Lower lobe of right lung (tissue), 2 donors: ENCODE measurements at regions not wholly inside any gene's neighbourhood (a gene's known extent, or its start where the extent isn't known, plus 50 kb on each side); places are given as distances from the start of the nearest gene placed in this dataset.

Experiments used
- ATAC-seq, 2 donors: fragments of 200-7000 bp; cut with Tn5 transposase; one replicate each; pipeline ENCODE4 v1.9.1; 2020 to 2022; ENCODE audit warnings: mild to moderate bottlenecking in 2 of 2, moderate library complexity in 2 of 2
- DNase-seq: peaks from one replicate; pipeline ENCODE4 v3.0.0-alpha.2; 2020
- H3K27ac ChIP-seq: fragments of 200-600 bp; one replicate; pipeline ENCODE4 v1.8.0; 2022
- H3K27me3 ChIP-seq: fragments of 200-600 bp; one replicate; pipeline ENCODE4 v1.8.0; 2022; ENCODE audit warnings: low read depth
- H3K36me3 ChIP-seq: fragments of 200-600 bp; one replicate; pipeline ENCODE4 v1.8.0; 2022; ENCODE audit warnings: mild to moderate bottlenecking
- H3K4me1 ChIP-seq: fragments of 200-600 bp; one replicate; pipeline ENCODE4 v1.8.0; 2022
- H3K4me3 ChIP-seq: fragments of 200-600 bp; one replicate; pipeline ENCODE4 v1.8.0; 2022; ENCODE audit warnings: mild to moderate bottlenecking
- H3K9me3 ChIP-seq: fragments of 200-600 bp; one replicate; pipeline ENCODE4 v1.8.0; 2022
- intact Hi-C: fragments of 100-400 bp; cut with DNase I; formaldehyde crosslinking; loops from one replicate; pipeline ENCODE4 v1.11.0; 2022
- TF ChIP-seq, protein P1 (sequence below): fragments of 200-600 bp; IDR thresholded peaks from one replicate; pipeline ENCODE4 v1.8.0; 2022; ENCODE audit warnings: antibody characterized with exemption, mild to moderate bottlenecking
- donor health status: DM: no; HTN: yes; CAD: no; lungs with severe emphysema.

GRCh38 chr6:148087659-148088058 is 255.0 kb upstream of the SASH1 start:
- TF ChIP-seq, protein P1, sequence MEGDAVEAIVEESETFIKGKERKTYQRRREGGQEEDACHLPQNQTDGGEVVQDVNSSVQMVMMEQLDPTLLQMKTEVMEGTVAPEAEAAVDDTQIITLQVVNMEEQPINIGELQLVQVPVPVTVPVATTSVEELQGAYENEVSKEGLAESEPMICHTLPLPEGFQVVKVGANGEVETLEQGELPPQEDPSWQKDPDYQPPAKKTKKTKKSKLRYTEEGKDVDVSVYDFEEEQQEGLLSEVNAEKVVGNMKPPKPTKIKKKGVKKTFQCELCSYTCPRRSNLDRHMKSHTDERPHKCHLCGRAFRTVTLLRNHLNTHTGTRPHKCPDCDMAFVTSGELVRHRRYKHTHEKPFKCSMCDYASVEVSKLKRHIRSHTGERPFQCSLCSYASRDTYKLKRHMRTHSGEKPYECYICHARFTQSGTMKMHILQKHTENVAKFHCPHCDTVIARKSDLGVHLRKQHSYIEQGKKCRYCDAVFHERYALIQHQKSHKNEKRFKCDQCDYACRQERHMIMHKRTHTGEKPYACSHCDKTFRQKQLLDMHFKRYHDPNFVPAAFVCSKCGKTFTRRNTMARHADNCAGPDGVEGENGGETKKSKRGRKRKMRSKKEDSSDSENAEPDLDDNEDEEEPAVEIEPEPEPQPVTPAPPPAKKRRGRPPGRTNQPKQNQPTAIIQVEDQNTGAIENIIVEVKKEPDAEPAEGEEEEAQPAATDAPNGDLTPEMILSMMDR: no peak

DNA sequence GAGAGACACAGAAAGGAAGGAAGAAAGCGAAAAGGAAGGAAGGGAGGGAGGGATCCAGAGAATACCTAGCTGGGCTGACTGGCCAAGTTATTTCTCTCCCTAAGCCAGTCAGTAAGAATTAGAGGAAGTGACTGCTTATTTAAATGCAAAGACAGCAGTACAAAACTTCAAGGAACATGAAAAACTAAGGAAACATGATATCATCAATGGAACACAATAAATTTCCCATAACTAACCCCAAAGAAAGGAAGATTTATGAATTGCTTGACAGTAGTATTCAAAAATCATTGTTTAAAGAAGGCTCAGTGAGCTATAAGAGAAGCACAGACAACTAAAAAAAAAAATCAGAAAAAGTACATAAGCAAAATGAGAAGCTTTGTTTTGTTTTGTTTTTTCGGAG is 252.3 kb upstream of the SASH1 start:
- H3K36me3 ChIP-seq: no peaks in the 10 kb centered on the region
- H3K4me1 ChIP-seq: no peaks in the 10 kb centered on the region
- H3K4me3 ChIP-seq: no peak overlapping the region
- DNase-seq (no peak), ATAC-seq (no peak)
- TF ChIP-seq, protein P1: no peak
- no peaks in the 10 kb centered on the region for H3K27me3 ChIP-seq
- intact Hi-C loops: no loop called here
- H3K27ac ChIP-seq: no peak overlapping the region
- H3K9me3 ChIP-seq: peaks cover 17% of the 10 kb centered on the region

More at GRCh38 chr6:148087659-148088058, 255.0 kb upstream of the SASH1 start:
- Histone ChIP-seq H3K36me3 (no peaks in the 10 kb centered on the region), H3K27ac (no peak overlapping the region), H3K4me3 (no peak overlapping the region), H3K9me3 (peaks cover 17% of the 10 kb centered on the region), H3K27me3 (no peaks in the 10 kb centered on the region), H3K4me1 (no peaks in the 10 kb centered on the region)
- intact Hi-C loops: no loop called here
- no peak for DNase-seq
- no peak for ATAC-seq

DNA sequence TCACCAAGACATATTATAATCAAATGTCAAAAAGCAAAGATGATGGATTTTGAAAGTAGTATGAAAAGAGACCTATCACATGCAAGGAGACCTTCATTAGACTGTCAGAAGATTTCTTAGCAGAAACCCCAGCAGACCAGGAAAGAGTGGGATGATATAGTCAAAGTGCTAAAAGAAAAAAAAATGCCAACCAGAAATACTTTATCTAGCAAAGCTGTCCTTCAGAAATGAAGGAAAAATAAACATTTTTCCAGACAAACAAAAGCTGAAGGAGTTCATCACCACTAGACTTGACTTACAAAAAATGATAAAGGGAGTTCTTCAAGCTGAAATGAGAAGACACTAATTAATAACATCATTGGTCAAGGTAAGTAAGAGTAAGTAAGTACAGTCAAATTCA is 251.2 kb upstream of the SASH1 start:
- Histone ChIP-seq H3K27me3 (no peaks in the 10 kb centered on the region), H3K4me1 (no peaks in the 10 kb centered on the region), H3K36me3 (no peaks in the 10 kb centered on the region), H3K4me3 (no peak overlapping the region), H3K9me3 (peaks cover 17% of the 10 kb centered on the region), H3K27ac (no peak overlapping the region)
- DNase-seq (no peak), ATAC-seq (no peak)
- TF ChIP-seq, protein P1: no peak
- intact Hi-C loops: no loop called here

DNA sequence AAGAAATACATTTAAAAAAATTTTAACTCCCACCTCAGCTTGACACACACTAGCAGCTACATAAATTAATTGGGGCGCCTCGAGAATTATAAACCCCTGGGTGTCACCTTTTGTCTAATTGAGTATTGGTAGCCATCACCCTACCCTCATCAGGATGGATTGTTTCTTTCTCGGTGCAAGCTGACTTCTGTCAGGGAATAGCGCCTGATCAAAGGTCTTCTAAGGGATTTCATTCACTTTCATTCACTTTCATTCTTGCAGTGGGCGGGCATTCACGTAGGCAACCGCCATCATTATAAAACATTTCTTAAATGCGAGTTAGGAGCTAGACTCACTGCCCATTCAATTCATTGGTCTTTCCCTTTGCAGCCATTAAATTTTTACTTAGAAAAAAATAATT is 239.2 kb upstream of the SASH1 start:
- no peak overlapping the region for H3K4me3 ChIP-seq
- intact Hi-C loops: no loop called here
- DNase-seq: no peak

GRCh38 chr6:148104131-148104530 is 238.5 kb upstream of the SASH1 start:
- Histone ChIP-seq H3K36me3 (no peaks in the 10 kb centered on the region), H3K9me3 (no peaks in the 10 kb centered on the region), H3K4me1 (peaks cover 8% of the 10 kb centered on the region), H3K27me3 (no peaks in the 10 kb centered on the region), H3K4me3 (no peak overlapping the region), H3K27ac (no peak overlapping the region)
- DNase-seq (no peak), ATAC-seq (no peak)
- intact Hi-C loops: no loop called here
- TF ChIP-seq, protein P1: no peak

More for the DNA sequence above, 239.2 kb upstream of the SASH1 start:
- Histone ChIP-seq H3K27me3 (no peaks in the 10 kb centered on the region), H3K36me3 (no peaks in the 10 kb centered on the region), H3K27ac (no peak overlapping the region), H3K9me3 (no peaks in the 10 kb centered on the region), H3K4me1 (peaks cover 2% of the 10 kb centered on the region)
- TF ChIP-seq, protein P1: no peak
- ATAC-seq: no peak

- H3K4me3 ChIP-seq: no peak overlapping the region
- TF ChIP-seq, protein P1: no peak
- no peak overlapping the region for H3K27ac ChIP-seq
- ATAC-seq (no peak), DNase-seq (no peak)
- intact Hi-C loops: no loop called here
- H3K4me1 ChIP-seq: peaks cover 8% of the 10 kb centered on the region
- H3K9me3 ChIP-seq: no peaks in the 10 kb centered on the region
- no peaks in the 10 kb centered on the region for H3K27me3 ChIP-seq
- H3K36me3 ChIP-seq: no peaks in the 10 kb centered on the region
Measured at GRCh38 chr6:148105695-148106094, 236.9 kb upstream of the SASH1 start.
